GM12878 (cell line): ENCODE measurements at regions not wholly inside any gene's neighbourhood (a gene's known extent, or its start where the extent isn't known, plus 50 kb on each side); places are given as distances from the start of the nearest gene placed in this dataset.

ENCODE experiments used
- ATAC-seq: fragments of 200-7000 bp; cut with Tn5 transposase; 3 replicates; pipeline ENCODE4 v1.9.1; 2020; ENCODE audit warnings: mild to moderate bottlenecking, moderate library complexity
- BruUV-seq: library from RNA; stranded (reverse); fragments of 400-500 nt; replicated peaks from 2 replicates; lab custom pipeline; 2021; lab: Mats Ljungman, UMichigan
- CTCF ChIA-PET: fragments of 300-600 bp; sonication (Branson Sonifier 250); formaldehyde crosslinking; extraction: SDS; loops from one replicate; lab custom pipeline; 2021; ENCODE audit warnings: inconsistent platforms; lab: Yijun Ruan, JAX
- POLR2A ChIA-PET: fragments of 350-600 bp; formaldehyde crosslinking; extraction: SDS; loops from one replicate; lab custom pipeline; 2021; ENCODE audit warnings: inconsistent platforms; lab: Charles Lee
- RAD21 ChIA-PET: fragments of 300-600 bp; sonication (Branson Sonifier 250); formaldehyde crosslinking; loops from one replicate; lab custom pipeline; 2023; ENCODE audit warnings: antibody characterized with exemption; ENCODE audit not compliant: unreplicated experiment; lab: Charles Lee
- SMC1A ChIA-PET: fragments of 300-600 bp; sonication (Branson Sonifier 250); formaldehyde crosslinking; loops from one replicate; lab custom pipeline; 2023; ENCODE audit not compliant: unreplicated experiment, uncharacterized antibody; lab: Charles Lee
- DNase-seq: peaks from one replicate; pipeline ENCODE4 v3.0.0-alpha.2; 2011; ENCODE audit warnings: low read depth, low spot score
- FAIRE-seq: peaks from 3 replicates; lab custom pipeline; 2011; peaks lifted over from hg19 to GRCh38; lab: Jason Lieb, UNC
- H2AFZ ChIP-seq: 2 replicates; pipeline ENCODE4 v1.6.0; 2011; ENCODE audit warnings: low read depth, low read length, control low read depth; ENCODE audit not compliant: control insufficient read depth
- H3K27ac ChIP-seq: 2 replicates; pipeline ENCODE4 v1.5.1; 2011; ENCODE audit warnings: control low read depth; ENCODE audit not compliant: control insufficient read depth, insufficient read depth
- H3K27me3 ChIP-seq, 2 experiments: replicated peaks in 1 of 2; 2 replicates each; pipeline versions ENCODE4 v1.6.0 to v1.6.1; 2011; ENCODE audit warnings: low read length in 1 of 2; ENCODE audit not compliant: control insufficient read depth in 2 of 2, insufficient read depth in 2 of 2
- H3K36me3 ChIP-seq, 2 experiments: 2 replicates each; pipeline ENCODE4 v1.5.1; 2011; ENCODE audit warnings: low read length in 1 of 2; ENCODE audit not compliant: control insufficient read depth in 2 of 2, insufficient read depth in 2 of 2
- H3K4me1 ChIP-seq: 2 replicates; pipeline ENCODE4 v1.6.1; 2011; ENCODE audit warnings: mild to moderate bottlenecking, low read length, moderate library complexity, mixed read lengths; ENCODE audit not compliant: control insufficient read depth, insufficient read depth
- H3K4me2 ChIP-seq: 2 replicates; pipeline ENCODE4 v1.6.0; 2011; ENCODE audit warnings: control low read depth; ENCODE audit not compliant: control insufficient read depth, insufficient read depth
- H3K4me3 ChIP-seq: fragments of 200-600 bp; sonication (generic); 2 replicates; pipeline ENCODE4 v1.5.1; 2016
- H3K79me2 ChIP-seq: 2 replicates; pipeline ENCODE4 v1.6.0; 2011; ENCODE audit warnings: low read length; ENCODE audit not compliant: control insufficient read depth, insufficient read depth
- H3K9ac ChIP-seq: 2 replicates; pipeline ENCODE4 v1.8.0; 2011; ENCODE audit warnings: low read length, control low read depth, mixed read lengths; ENCODE audit not compliant: control insufficient read depth, insufficient read depth
- H3K9me3 ChIP-seq: replicated peaks from 3 replicates; pipeline ENCODE4 v1.5.1; 2011; ENCODE audit warnings: mild to moderate bottlenecking, low read length; ENCODE audit not compliant: control insufficient read depth, insufficient read depth
- H4K20me1 ChIP-seq: 2 replicates; pipeline ENCODE4 v1.6.0; 2011; ENCODE audit not compliant: control insufficient read depth, insufficient read depth
- ASH2L ChIP-seq: fragments of 300-600, 200-600 bp; sonication (generic); IDR thresholded peaks from 2 replicates; pipeline ENCODE4 v1.6.1; 2017; ENCODE audit warnings: low read depth, mild to moderate bottlenecking, borderline replicate concordance
- BRCA1 ChIP-seq: IDR thresholded peaks from 2 replicates; pipeline ENCODE4 v1.6.1; 2011; ENCODE audit warnings: low read depth, low read length, improper control_type of control experiment
- CREM ChIP-seq: IDR thresholded peaks from 2 replicates; pipeline ENCODE4 v1.6.1; 2014; ENCODE audit warnings: antibody characterized with exemption, low read depth
- EP300 ChIP-seq, 2 experiments: fragments of 150-350 bp in 1 of 2; IDR thresholded peaks; 2 replicates each; pipeline ENCODE4 v1.6.1; 2011 to 2012; ENCODE audit warnings: low read depth in 2 of 2, low read length in 2 of 2, borderline replicate concordance in 1 of 2, improper control_type of control experiment in 1 of 2, inconsistent platforms in 1 of 2; ENCODE audit not compliant: control insufficient read depth in 1 of 2
- JUND ChIP-seq: IDR thresholded peaks from 2 replicates; pipeline ENCODE4 v1.6.1; 2012; ENCODE audit warnings: low read depth, mild to moderate bottlenecking, low read length, improper control_type of control experiment, moderate library complexity
- WGBS: methylation state at CpG from one replicate; pipeline ENCODE4 v1.1.6; 2016; ENCODE audit warnings: low lambda C conversion rate; ENCODE audit not compliant: insufficient replicate concordance, insufficient coverage; ENCODE audit errors: missing lambda C conversion rate; 5-methylcytosine and 5-hydroxymethylcytosine counted together
- in situ Hi-C: fragments of 300-500 bp; cut with MboI; formaldehyde crosslinking; loops from 9 replicates; pipeline ENCODE4 v1.14.3; 2018; ENCODE audit warnings: mixed read lengths
- intact Hi-C: fragments of 100-400 bp; cut with micrococcal nuclease; formaldehyde crosslinking; loops from one replicate; pipeline ENCODE4 v1.14.2; 2022; ENCODE audit not compliant: unreplicated experiment
- TF ChIP-seq, protein P1 (sequence below): IDR thresholded peaks from 2 replicates; pipeline ENCODE4 v1.6.1; 2011; ENCODE audit warnings: low read depth, low read length, improper control_type of control experiment, borderline replicate concordance

- intact Hi-C loops: no loop called here
- Histone ChIP-seq H4K20me1 (no peaks in the 10 kb centered on the region), H3K9me3 (no peaks in the 10 kb centered on the region), H3K4me3 (no peak overlapping the region), H3K9ac (no peak overlapping the region), H2AFZ (no peak overlapping the region), H3K79me2 (no peaks in the 10 kb centered on the region), H3K27ac (no peak overlapping the region), H3K36me3 (no peaks in the 10 kb centered on the region), H3K4me2 (no peak overlapping the region), H3K27me3 (no peaks in the 10 kb centered on the region), H3K4me1 (no peaks in the 10 kb centered on the region)
- BruUV-seq: no TSS peak
- in situ Hi-C loops: no loop called here
- no peak for TF ChIP-seq EP300 (IDR thresholded peaks at IDR 0.05; ENCODE audit: borderline replicate concordance in 1 of 2, control insufficient read depth in 1 of 2, low read depth in 2 of 2, low read length in 2 of 2)
- ChIA-PET SMC1A (no interaction called here), CTCF (no interaction called here), POLR2A (no interaction called here), RAD21 (no interaction called here)
- FAIRE-seq: no peak
- no peak for DNase-seq
- WGBS: 0% methylated on average over 1 of the region's 1 CpG
- ATAC-seq: no peak
Measured at GRCh38 chr2:106686814-106687213, 199.2 kb downstream of the ST6GAL2 start.

- ATAC-seq (no peak), DNase-seq (no peak), FAIRE-seq (no peak)
- SMC1A ChIA-PET: no interaction called here
- no peaks in the 10 kb centered on the region for H3K36me3 ChIP-seq
- no peaks in the 10 kb centered on the region for H3K9me3 ChIP-seq
- no peaks in the 10 kb centered on the region for H3K27me3 ChIP-seq
- H3K79me2 ChIP-seq: no peaks in the 10 kb centered on the region
- in situ Hi-C loops (no loop called here), intact Hi-C loops (no loop called here)
- H3K9ac ChIP-seq: no peak overlapping the region
- H4K20me1 ChIP-seq: no peaks in the 10 kb centered on the region
- no peak for TF ChIP-seq CREM
- TF ChIP-seq BRCA1: no peak
- TF ChIP-seq JUND: no peak
- TF ChIP-seq ASH2L: no peak
- TF ChIP-seq, protein P1, sequence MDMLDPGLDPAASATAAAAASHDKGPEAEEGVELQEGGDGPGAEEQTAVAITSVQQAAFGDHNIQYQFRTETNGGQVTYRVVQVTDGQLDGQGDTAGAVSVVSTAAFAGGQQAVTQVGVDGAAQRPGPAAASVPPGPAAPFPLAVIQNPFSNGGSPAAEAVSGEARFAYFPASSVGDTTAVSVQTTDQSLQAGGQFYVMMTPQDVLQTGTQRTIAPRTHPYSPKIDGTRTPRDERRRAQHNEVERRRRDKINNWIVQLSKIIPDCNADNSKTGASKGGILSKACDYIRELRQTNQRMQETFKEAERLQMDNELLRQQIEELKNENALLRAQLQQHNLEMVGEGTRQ: no peak
- TF ChIP-seq, all 136 proteins: peak for 0
- ChIA-PET POLR2A (no interaction called here), RAD21 (no interaction called here), CTCF (interaction anchor here (0.6 kb wide), 1 partner anchor 111 kb away, joined by 3 read pairs; no protein-coding TSS in a partner anchor)
- WGBS: 39% methylated on average over 4 of the region's 4 CpGs
- Histone ChIP-seq H3K27ac (no peak overlapping the region), H3K4me3 (no peak overlapping the region), H3K4me2 (no peak overlapping the region), H3K4me1 (no peaks in the 10 kb centered on the region), H2AFZ (no peak overlapping the region)
- BruUV-seq: no TSS peak
Measured at GRCh38 chr2:106694964-106695470, 190.9 kb downstream of the ST6GAL2 start.
